GM18868 (cell line): ENCODE measurements at regions not wholly inside any gene's neighbourhood (a gene's known extent, or its start where the extent isn't known, plus 50 kb on each side); places are given as distances from the start of the nearest gene placed in this dataset.

ENCODE experiments used
- ATAC-seq: cut with Tn5 transposase; IDR thresholded peaks from one replicate; pipeline ENCODE4 v1.9.1; 2021; ENCODE audit warnings: mild to moderate bottlenecking, moderate library complexity; ENCODE audit not compliant: unreplicated experiment

- no peak for ATAC-seq
Observed at GRCh38 chr22:48473202-48473601, 1354.5 kb downstream of the BRD1 start.

GRCh38 chr22:48464246-48464645 is 1363.4 kb downstream of the BRD1 start:
- ATAC-seq = no peak

- ATAC-seq = no peak
Observed at GRCh38 chr22:48459859-48460823, 1367.5 kb downstream of the BRD1 start.

GRCh38 chr22:48459259-48459658 is 1368.4 kb downstream of the BRD1 start:
- ATAC-seq = no peak

- no peak for ATAC-seq
Observed at GRCh38 chr22:48456449-48456848, 1371.2 kb downstream of the BRD1 start.

GRCh38 chr22:48453751-48454485 is 1373.8 kb downstream of the BRD1 start:
- ATAC-seq = no peak

- no peak for ATAC-seq
Observed at GRCh38 chr22:48453171-48453570, 1374.5 kb downstream of the BRD1 start.

GRCh38 chr22:48452766-48453165 is 1374.9 kb downstream of the BRD1 start:
- ATAC-seq = no peak

- no peak for ATAC-seq
Observed at GRCh38 chr22:48451891-48452290, 1375.8 kb downstream of the BRD1 start.

GRCh38 chr22:48450188-48450825 is 1377.4 kb downstream of the BRD1 start:
- no peak for ATAC-seq

- no peak for ATAC-seq
Observed at GRCh38 chr22:48449466-48450187, 1378.0 kb downstream of the BRD1 start.

- no peak for ATAC-seq
Observed at GRCh38 chr22:48448821-48449220, 1378.9 kb downstream of the BRD1 start.

GRCh38 chr22:48445113-48445827 is 1382.4 kb downstream of the BRD1 start:
- no peak for ATAC-seq

- peak; percentile 86 for ATAC-seq
Observed at GRCh38 chr22:48444320-48445112, 1383.2 kb downstream of the BRD1 start.

- no peak for ATAC-seq
Observed at GRCh38 chr22:48443680-48444079, 1384.0 kb downstream of the BRD1 start.

- no peak for ATAC-seq
Observed at GRCh38 chr22:48442663-48443062, 1385.0 kb downstream of the BRD1 start.

- no peak for ATAC-seq
Observed at GRCh38 chr22:48441553-48441850, 1386.2 kb downstream of the BRD1 start.

GRCh38 chr22:48440673-48441552 is 1386.8 kb downstream of the BRD1 start:
- no peak for ATAC-seq

- no peak for ATAC-seq
Observed at GRCh38 chr22:48440176-48440575, 1387.5 kb downstream of the BRD1 start.
